ENCODE measurements at regions not wholly inside any gene's neighbourhood (a gene's known extent, or its start where the extent isn't known, plus 50 kb on each side); places are given as distances from the start of the nearest gene placed in this dataset.

- TF ChIP-seq GLIS3 (CRISPR knock-in tag; IDR thresholded peaks at IDR 0.05), result no peak
- TF ChIP-seq SNAI2 (CRISPR knock-in tag; IDR thresholded peaks at IDR 0.05), result no peak
- no peak for ATAC-seq
Measured at GRCh38 chr4:142975618-142976017, 129.5 kb upstream of the INPP4B start.

GRCh38 chr4:142976482-142976881 is 130.4 kb upstream of the INPP4B start:
- ATAC-seq, result no peak

GRCh38 chr4:142977182-142977581 is 131.1 kb upstream of the INPP4B start:
- no peak for ATAC-seq
- TF ChIP-seq ESRRG (CRISPR knock-in tag; IDR thresholded peaks at IDR 0.05) (no peak), PATZ1 (CRISPR knock-in tag; IDR thresholded peaks at IDR 0.05; ENCODE audit: borderline replicate concordance) (no peak), ISL1 (CRISPR knock-in tag; IDR thresholded peaks at IDR 0.05) (no peak)

More at GRCh38 chr4:142976482-142976881, 130.4 kb upstream of the INPP4B start:
- TF ChIP-seq ESRRG (CRISPR knock-in tag; IDR thresholded peaks at IDR 0.05) (no peak), TCF4 (CRISPR knock-in tag; IDR thresholded peaks at IDR 0.05; ENCODE audit: borderline replicate concordance) (no peak), TOX (CRISPR knock-in tag; IDR thresholded peaks at IDR 0.05; ENCODE audit: borderline replicate concordance) (no peak), CREB5 (CRISPR knock-in tag; IDR thresholded peaks at IDR 0.05; ENCODE audit: low read depth) (no peak), BACH2 (CRISPR knock-in tag; IDR thresholded peaks at IDR 0.05; ENCODE audit: borderline replicate concordance) (no peak), RARB (CRISPR knock-in tag; IDR thresholded peaks at IDR 0.05) (no peak), TSHZ2 (CRISPR knock-in tag; IDR thresholded peaks at IDR 0.05) (no peak)

GRCh38 chr4:142983065-142983464 is 137.0 kb upstream of the INPP4B start:
- no peak for TF ChIP-seq BACH2 (CRISPR knock-in tag; IDR thresholded peaks at IDR 0.05; ENCODE audit: borderline replicate concordance)
- no peak for TF ChIP-seq ZFP30 (CRISPR knock-in tag; IDR thresholded peaks at IDR 0.05)
- no peak for TF ChIP-seq ESRRG (CRISPR knock-in tag; IDR thresholded peaks at IDR 0.05)
- TF ChIP-seq PPARA (CRISPR knock-in tag; IDR thresholded peaks at IDR 0.05; ENCODE audit: borderline replicate concordance), result no peak
- no peak for TF ChIP-seq ISL1 (CRISPR knock-in tag; IDR thresholded peaks at IDR 0.05)
- no peak for TF ChIP-seq ZFP3 (CRISPR knock-in tag; IDR thresholded peaks at IDR 0.05)
- TF ChIP-seq OSR1 (CRISPR knock-in tag; IDR thresholded peaks at IDR 0.05), result no peak
- TF ChIP-seq ARNTL (CRISPR knock-in tag; IDR thresholded peaks at IDR 0.05; ENCODE audit: borderline replicate concordance, low read depth), result no peak
- no peak for TF ChIP-seq SNAI2 (CRISPR knock-in tag; IDR thresholded peaks at IDR 0.05)
- TF ChIP-seq ZNF70 (CRISPR knock-in tag; IDR thresholded peaks at IDR 0.05), result no peak
- TF ChIP-seq PATZ1 (CRISPR knock-in tag; IDR thresholded peaks at IDR 0.05; ENCODE audit: borderline replicate concordance), result no peak
- no peak for TF ChIP-seq TOX (CRISPR knock-in tag; IDR thresholded peaks at IDR 0.05; ENCODE audit: borderline replicate concordance)
- TF ChIP-seq ZC3H10 (CRISPR knock-in tag; IDR thresholded peaks at IDR 0.05), result no peak
- no peak for TF ChIP-seq CREB5 (CRISPR knock-in tag; IDR thresholded peaks at IDR 0.05; ENCODE audit: low read depth)
- no peak for TF ChIP-seq RARB (CRISPR knock-in tag; IDR thresholded peaks at IDR 0.05)
- TF ChIP-seq POU6F1 (CRISPR knock-in tag; IDR thresholded peaks at IDR 0.05; ENCODE audit: borderline replicate concordance, low read depth), result no peak
- TF ChIP-seq ZNF8 (CRISPR knock-in tag; IDR thresholded peaks at IDR 0.05), result no peak
- no peak for TF ChIP-seq GLIS3 (CRISPR knock-in tag; IDR thresholded peaks at IDR 0.05)
- no peak for ATAC-seq

Data from SK-N-SH treated with all-trans-retinoic acid at 6 μM for 48 hours (cell line).